ENCODE measurements at regions not wholly inside any gene's neighbourhood (a gene's known extent, or its start where the extent isn't known, plus 50 kb on each side); places are given as distances from the start of the nearest gene placed in this dataset.

GRCh38 chr14:38775986-38776385 lies 327.0 kb downstream of the SEC23A start (continued):
- TF ChIP-seq ZNF12 (CRISPR knock-in tag; IDR thresholded peaks at IDR 0.05) (no peak), ZSCAN30 (CRISPR knock-in tag; IDR thresholded peaks at IDR 0.05) (no peak), ZNF138 (CRISPR knock-in tag; IDR thresholded peaks at IDR 0.05; ENCODE audit: low read depth) (no peak)

- Histone ChIP-seq H4K20me1 (ENCODE audit: insufficient read depth, low read length) (no peaks in the 10 kb centered on the region), H3K9ac (ENCODE audit: insufficient read depth, low read depth, low read length) (no peak overlapping the region), H3K36me3 (replicated peaks in 1 of 2; ENCODE audit: control insufficient read depth in 1 of 2, insufficient read depth in 2 of 2, low read length in 2 of 2) (no peaks in the 10 kb centered on the region), H3K4me1 (ENCODE audit: insufficient read depth, low read length) (no peaks in the 10 kb centered on the region), H3K79me2 (ENCODE audit: insufficient read depth, low read length) (no peaks in the 10 kb centered on the region), H3K27me3 (ENCODE audit: control insufficient read depth in 1 of 2, insufficient read depth in 2 of 2, low read length in 2 of 2) (no peaks in the 10 kb centered on the region), H3K4me2 (ENCODE audit: low read depth, low read length) (no peak overlapping the region), H3K9me3 (ENCODE audit: low read length) (no peaks in the 10 kb centered on the region), H2AFZ (ENCODE audit: low read length) (no peak overlapping the region), H3K27ac (ENCODE audit: extremely low read length, insufficient read depth, low read length) (no peak overlapping the region), H3K4me3 (replicated peaks in 1 of 3; ENCODE audit: insufficient read depth in 1 of 3, low read depth in 2 of 3, low read length in 3 of 3) (no peak overlapping the region)
- ATAC-seq (no peak), FAIRE-seq (no peak), DNase-seq (ENCODE audit: low spot score) (no peak)
- in situ Hi-C loops (cut with HindIII; ENCODE audit: extremely low pct_ligation_motif_present, low pct_unique_long_range_greater_than_20kb), result no loop called here
- ChIA-PET POLR2A (no interaction called here), CTCF (ENCODE audit: low intra/inter-chr PET ratio, low total read pairs) (no interaction called here)
- intact Hi-C loops (cut with micrococcal nuclease; ENCODE audit: unreplicated experiment), result no loop called here
- BruUV-seq (replicated peaks), result no TSS peak
- no peak for TF ChIP-seq HOXA3 (CRISPR knock-in tag; IDR thresholded peaks at IDR 0.05)
- no peak for TF ChIP-seq HOXD1 (CRISPR knock-in tag; IDR thresholded peaks at IDR 0.05)
- no peak for TF ChIP-seq ZBTB33 (CRISPR knock-in tag; IDR thresholded peaks at IDR 0.05)
- no peak for TF ChIP-seq ETS1 (CRISPR knock-in tag; IDR thresholded peaks at IDR 0.05)
- peak; percentile 46; the same call in 1 of the 2 replicates for TF ChIP-seq MAFF (IDR thresholded peaks at IDR 0.05; ENCODE audit: low read depth, low read length)
- TF ChIP-seq MAFK (conservative IDR thresholded peaks at IDR 0.05 in 1 of 2, IDR thresholded peaks at IDR 0.05 in 1 of 2; ENCODE audit: low read length in 2 of 2), result peak; percentile 60 to 66
- TF ChIP-seq SNAPC4 (CRISPR knock-in tag; IDR thresholded peaks at IDR 0.05), result no peak
- no peak for TF ChIP-seq ISX (CRISPR knock-in tag; conservative IDR thresholded peaks at IDR 0.05)
- no peak for TF ChIP-seq ZXDC (CRISPR knock-in tag; IDR thresholded peaks at IDR 0.05)
- no peak for TF ChIP-seq ZNF576 (CRISPR knock-in tag; IDR thresholded peaks at IDR 0.05)
Observed at GRCh38 chr14:38774162-38774561, 328.9 kb downstream of the SEC23A start.

All from HepG2 (cell line).